Loucy (cell line): ENCODE measurements at regions not wholly inside any gene's neighbourhood (a gene's known extent, or its start where the extent isn't known, plus 50 kb on each side); places are given as distances from the start of the nearest gene placed in this dataset.

Experiments
- H2AFZ ChIP-seq: fragments of 200-600 bp; sonication (generic); 2 replicates; pipeline ENCODE4 v1.6.0; 2016; ENCODE audit warnings: antibody characterized with exemption, mild to moderate bottlenecking, low read length, moderate library complexity
- H3F3A ChIP-seq: fragments of 200-600 bp; 2 replicates; pipeline ENCODE4 v1.6.0; 2016; ENCODE audit warnings: antibody characterized with exemption, low read depth, mild to moderate bottlenecking
- H3K27me3 ChIP-seq: fragments of 200-600 bp; sonication (generic); 2 replicates; pipeline ENCODE4 v1.6.1; 2014; ENCODE audit warnings: low read length, mild to moderate bottlenecking; ENCODE audit not compliant: insufficient read depth, poor library complexity, severe bottlenecking
- H3K36me3 ChIP-seq: fragments of 200-600 bp; sonication (generic); 2 replicates; pipeline ENCODE4 v1.6.1; 2016; ENCODE audit warnings: low read length; ENCODE audit not compliant: insufficient read depth
- H3K4me1 ChIP-seq: fragments of 200-600 bp; sonication (generic); 2 replicates; pipeline ENCODE4 v1.5.1; 2014; ENCODE audit warnings: low read length, mild to moderate bottlenecking; ENCODE audit not compliant: insufficient read depth, poor library complexity, severe bottlenecking
- H3K4me2 ChIP-seq: fragments of 200-600 bp; sonication (generic); 2 replicates; pipeline ENCODE4 v1.6.0; 2014; ENCODE audit warnings: antibody characterized with exemption, low read length, low read depth, mild to moderate bottlenecking; ENCODE audit not compliant: poor library complexity, severe bottlenecking
- H3K4me3 ChIP-seq: fragments of 200-600 bp; sonication (generic); 2 replicates; pipeline ENCODE4 v1.5.1; 2014; ENCODE audit warnings: low read length, mild to moderate bottlenecking, mixed read lengths; ENCODE audit not compliant: poor library complexity, severe bottlenecking
- H3K79me2 ChIP-seq: fragments of 200-600 bp; sonication (generic); 2 replicates; pipeline ENCODE4 v1.6.1; 2014; ENCODE audit warnings: low read length; ENCODE audit not compliant: insufficient read depth
- H3K9ac ChIP-seq: fragments of 200-600 bp; sonication (generic); 2 replicates; pipeline ENCODE4 v1.6.0; 2014; ENCODE audit warnings: mild to moderate bottlenecking, low read depth, low read length, moderate library complexity; ENCODE audit not compliant: poor library complexity, severe bottlenecking
- H3K9me2 ChIP-seq: fragments of 200-600 bp; sonication (generic); replicated peaks from 2 replicates; pipeline ENCODE4 v1.6.1; 2016; ENCODE audit warnings: low read depth, low read length, mixed read lengths
- H3K9me3 ChIP-seq: fragments of 200-600 bp; sonication (generic); 2 replicates; pipeline ENCODE4 v1.6.1; 2014; ENCODE audit warnings: mild to moderate bottlenecking, antibody characterized with exemption, low read length, low read depth; ENCODE audit not compliant: insufficient read depth
- H4K20me1 ChIP-seq: fragments of 200-600 bp; sonication (generic); 2 replicates; pipeline ENCODE4 v1.6.0; 2014; ENCODE audit warnings: antibody characterized with exemption, low read length, mild to moderate bottlenecking; ENCODE audit not compliant: insufficient read depth, poor library complexity, severe bottlenecking
- EZH2phosphoT487 ChIP-seq: fragments of 200-600 bp; IDR thresholded peaks from 2 replicates; pipeline ENCODE4 v1.6.1; 2018; ENCODE audit warnings: antibody characterized with exemption, mild to moderate bottlenecking, moderate library complexity, borderline replicate concordance
- TF ChIP-seq, protein P1 (sequence below): fragments of 200-600 bp; sonication (generic); conservative IDR thresholded peaks from 2 replicates; pipeline ENCODE4 v1.5.1; 2014; ENCODE audit warnings: mild to moderate bottlenecking, antibody characterized with exemption, low read length

DNA sequence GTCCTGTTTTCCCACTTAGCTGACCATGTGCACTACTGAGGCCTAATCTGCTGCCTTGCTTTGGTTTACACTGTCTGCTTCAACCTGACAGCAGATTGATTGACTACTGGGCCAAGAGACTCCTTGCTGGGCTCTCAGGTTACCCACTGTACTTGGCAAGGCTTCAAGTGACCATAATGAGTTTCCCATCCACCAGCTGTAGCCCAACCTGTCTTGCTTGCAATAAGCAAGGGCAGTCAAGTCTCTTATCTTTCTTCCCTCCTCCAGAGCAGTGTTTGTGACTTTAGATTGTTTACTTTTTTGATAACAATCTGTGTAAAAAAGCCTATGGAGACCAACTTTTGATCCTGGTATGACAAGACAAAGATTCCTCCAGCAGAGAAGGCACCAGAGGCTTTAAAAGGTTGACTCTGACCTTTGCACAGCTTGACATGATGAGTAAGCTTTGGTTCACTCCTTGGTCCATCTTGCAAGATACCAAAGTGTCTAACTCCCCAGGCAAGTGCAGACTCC lies 912.3 kb upstream of the SEMA6A start:
- Histone ChIP-seq H3F3A (no peaks in the 10 kb centered on the region), H3K36me3 (no peaks in the 10 kb centered on the region), H3K4me3 (no peak overlapping the region), H2AFZ (no peak overlapping the region), H3K27me3 (no peaks in the 10 kb centered on the region), H3K79me2 (no peaks in the 10 kb centered on the region), H4K20me1 (no peaks in the 10 kb centered on the region), H3K9ac (no peak overlapping the region), H3K4me2 (no peak overlapping the region), H3K9me3 (no peaks in the 10 kb centered on the region), H3K4me1 (no peaks in the 10 kb centered on the region), H3K9me2 (no peaks in the 10 kb centered on the region)
- TF ChIP-seq EZH2phosphoT487: no peak
- TF ChIP-seq, protein P1, sequence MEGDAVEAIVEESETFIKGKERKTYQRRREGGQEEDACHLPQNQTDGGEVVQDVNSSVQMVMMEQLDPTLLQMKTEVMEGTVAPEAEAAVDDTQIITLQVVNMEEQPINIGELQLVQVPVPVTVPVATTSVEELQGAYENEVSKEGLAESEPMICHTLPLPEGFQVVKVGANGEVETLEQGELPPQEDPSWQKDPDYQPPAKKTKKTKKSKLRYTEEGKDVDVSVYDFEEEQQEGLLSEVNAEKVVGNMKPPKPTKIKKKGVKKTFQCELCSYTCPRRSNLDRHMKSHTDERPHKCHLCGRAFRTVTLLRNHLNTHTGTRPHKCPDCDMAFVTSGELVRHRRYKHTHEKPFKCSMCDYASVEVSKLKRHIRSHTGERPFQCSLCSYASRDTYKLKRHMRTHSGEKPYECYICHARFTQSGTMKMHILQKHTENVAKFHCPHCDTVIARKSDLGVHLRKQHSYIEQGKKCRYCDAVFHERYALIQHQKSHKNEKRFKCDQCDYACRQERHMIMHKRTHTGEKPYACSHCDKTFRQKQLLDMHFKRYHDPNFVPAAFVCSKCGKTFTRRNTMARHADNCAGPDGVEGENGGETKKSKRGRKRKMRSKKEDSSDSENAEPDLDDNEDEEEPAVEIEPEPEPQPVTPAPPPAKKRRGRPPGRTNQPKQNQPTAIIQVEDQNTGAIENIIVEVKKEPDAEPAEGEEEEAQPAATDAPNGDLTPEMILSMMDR: no peak

DNA sequence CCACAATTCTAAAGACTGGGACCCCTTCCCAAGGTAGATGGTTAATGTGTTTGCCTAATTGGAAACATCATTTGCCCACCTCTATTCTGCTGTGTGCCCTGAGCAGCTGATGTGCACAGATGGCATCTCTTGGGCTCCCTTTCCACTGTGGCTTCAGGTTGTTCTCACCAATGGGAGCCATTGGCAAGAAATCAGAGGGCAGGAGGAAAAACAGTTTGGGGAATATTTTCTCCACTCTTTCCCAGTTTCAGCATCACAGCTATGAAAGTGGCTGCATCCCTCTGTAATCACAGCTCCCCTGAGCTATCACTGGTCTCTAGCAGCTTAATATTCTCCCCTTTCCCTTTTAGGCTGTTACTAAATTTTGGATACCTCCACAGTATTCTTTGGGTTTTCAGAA lies 911.6 kb upstream of the SEMA6A start:
- H2AFZ ChIP-seq: no peak overlapping the region
- H4K20me1 ChIP-seq: no peaks in the 10 kb centered on the region
- no peaks in the 10 kb centered on the region for H3K79me2 ChIP-seq
- H3K4me1 ChIP-seq: no peaks in the 10 kb centered on the region
- no peak overlapping the region for H3K4me3 ChIP-seq
- no peak overlapping the region for H3K4me2 ChIP-seq
- no peaks in the 10 kb centered on the region for H3F3A ChIP-seq
- no peaks in the 10 kb centered on the region for H3K36me3 ChIP-seq
- H3K27me3 ChIP-seq: no peaks in the 10 kb centered on the region
- H3K9ac ChIP-seq: no peak overlapping the region
- no peaks in the 10 kb centered on the region for H3K9me3 ChIP-seq
- TF ChIP-seq EZH2phosphoT487: no peak
- TF ChIP-seq, protein P1: no peak
- no peaks in the 10 kb centered on the region for H3K9me2 ChIP-seq

DNA sequence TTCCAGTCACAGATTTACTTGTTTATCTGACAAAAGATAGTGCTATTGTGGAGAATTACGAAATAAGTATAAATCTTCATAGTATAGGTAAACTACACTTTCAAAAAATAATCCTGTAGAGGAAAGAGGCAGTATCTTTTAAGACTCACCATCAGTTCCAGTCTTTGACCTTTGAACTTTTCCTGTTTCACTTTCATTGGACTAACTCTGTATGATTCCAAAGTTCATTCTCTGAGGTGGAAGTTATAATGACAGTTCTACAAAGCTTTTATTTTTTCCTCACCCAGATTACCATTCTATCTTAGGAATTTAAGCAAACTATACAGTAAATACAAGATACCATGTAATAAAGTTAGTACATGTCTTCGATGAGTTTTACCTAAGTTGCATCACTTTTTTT lies 901.3 kb upstream of the SEMA6A start:
- Histone ChIP-seq H3K27me3 (no peaks in the 10 kb centered on the region), H3K4me2 (no peak overlapping the region), H3K9me3 (no peaks in the 10 kb centered on the region), H2AFZ (no peak overlapping the region), H3K4me3 (no peak overlapping the region), H3K9ac (no peak overlapping the region), H3K9me2 (no peaks in the 10 kb centered on the region), H3K79me2 (no peaks in the 10 kb centered on the region), H3F3A (no peaks in the 10 kb centered on the region), H3K4me1 (no peaks in the 10 kb centered on the region), H3K36me3 (no peaks in the 10 kb centered on the region), H4K20me1 (no peaks in the 10 kb centered on the region)
- TF ChIP-seq, protein P1: no peak
- TF ChIP-seq EZH2phosphoT487: no peak
